ENCODE measurements at regions not wholly inside any gene's neighbourhood (a gene's known extent, or its start where the extent isn't known, plus 50 kb on each side); places are given as distances from the start of the nearest gene placed in this dataset.

DNA sequence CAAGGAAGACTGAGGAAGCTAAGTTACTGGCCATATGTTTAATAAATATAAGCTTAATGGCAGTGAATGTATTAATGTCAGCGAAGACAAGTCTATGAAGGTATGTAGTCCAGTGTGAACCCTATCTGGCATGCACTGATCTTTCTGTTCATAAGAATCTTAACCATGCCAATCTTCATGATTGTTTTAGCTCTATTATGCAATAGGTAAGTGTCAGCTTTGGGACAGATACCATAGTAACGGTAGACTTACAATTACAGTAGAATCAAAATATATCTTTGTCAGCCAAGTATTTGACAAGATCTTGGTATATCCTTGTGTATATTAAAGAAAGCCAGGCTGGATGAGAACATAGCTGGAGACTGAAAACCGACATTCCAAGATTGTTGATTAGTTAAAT is 428.5 kb downstream of the SPRY2 start:
- no peak for DNase-seq (ENCODE audit: low spot score)
- WGBS: 65% methylated on average over 3 of the region's 3 CpGs
- no peaks in the 10 kb centered on the region for H3K9me3 ChIP-seq
- no peak overlapping the region for H3K4me3 ChIP-seq
- no peak overlapping the region for H3K27ac ChIP-seq
- H3K36me3 ChIP-seq: no peaks in the 10 kb centered on the region
- TF ChIP-seq POLR2A (IDR thresholded peaks at IDR 0.05): no peak
- intact Hi-C loops (cut with DNase I): no loop called here
- H3K4me1 ChIP-seq (replicated peaks): no peaks in the 10 kb centered on the region
- no peaks in the 10 kb centered on the region for H3K27me3 ChIP-seq (replicated peaks; ENCODE audit: insufficient read depth)

DNA sequence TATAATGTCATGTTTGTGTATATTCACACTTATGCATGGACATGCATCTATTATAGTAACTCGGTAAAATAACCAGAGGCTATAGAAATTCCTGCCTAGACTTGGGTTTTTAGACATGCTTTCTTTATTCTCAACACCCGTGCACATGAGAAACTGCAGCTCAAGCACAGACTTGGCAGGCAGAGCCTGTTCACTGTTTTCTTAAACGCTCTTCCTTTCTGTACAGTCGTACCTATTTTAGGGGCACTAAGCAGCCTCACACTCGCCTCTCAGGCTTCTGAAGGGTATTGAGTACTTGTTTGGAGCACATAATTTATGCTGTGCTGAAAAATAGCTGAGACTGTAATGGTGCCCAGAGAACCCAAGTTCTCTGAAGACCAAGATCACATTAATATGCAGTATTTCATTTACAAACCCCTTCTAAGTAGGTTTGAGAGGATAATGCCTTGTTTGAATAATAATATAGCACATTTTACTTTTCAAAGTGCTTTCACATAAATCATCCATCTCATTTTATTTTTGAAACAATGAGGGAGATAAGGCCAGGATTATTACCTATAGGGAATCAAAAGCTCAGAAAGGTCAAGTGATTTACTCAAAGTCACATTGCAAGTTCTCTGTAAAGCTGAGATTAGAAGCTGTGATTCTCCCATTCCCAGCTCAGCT is 429.9 kb downstream of the SPRY2 start:
- no peaks in the 10 kb centered on the region for H3K9me3 ChIP-seq
- DNase-seq (ENCODE audit: low spot score): no peak
- TF ChIP-seq POLR2A (IDR thresholded peaks at IDR 0.05) (no peak), POLR2AphosphoS5 (IDR thresholded peaks at IDR 0.05) (no peak)
- TF ChIP-seq, protein P1, sequence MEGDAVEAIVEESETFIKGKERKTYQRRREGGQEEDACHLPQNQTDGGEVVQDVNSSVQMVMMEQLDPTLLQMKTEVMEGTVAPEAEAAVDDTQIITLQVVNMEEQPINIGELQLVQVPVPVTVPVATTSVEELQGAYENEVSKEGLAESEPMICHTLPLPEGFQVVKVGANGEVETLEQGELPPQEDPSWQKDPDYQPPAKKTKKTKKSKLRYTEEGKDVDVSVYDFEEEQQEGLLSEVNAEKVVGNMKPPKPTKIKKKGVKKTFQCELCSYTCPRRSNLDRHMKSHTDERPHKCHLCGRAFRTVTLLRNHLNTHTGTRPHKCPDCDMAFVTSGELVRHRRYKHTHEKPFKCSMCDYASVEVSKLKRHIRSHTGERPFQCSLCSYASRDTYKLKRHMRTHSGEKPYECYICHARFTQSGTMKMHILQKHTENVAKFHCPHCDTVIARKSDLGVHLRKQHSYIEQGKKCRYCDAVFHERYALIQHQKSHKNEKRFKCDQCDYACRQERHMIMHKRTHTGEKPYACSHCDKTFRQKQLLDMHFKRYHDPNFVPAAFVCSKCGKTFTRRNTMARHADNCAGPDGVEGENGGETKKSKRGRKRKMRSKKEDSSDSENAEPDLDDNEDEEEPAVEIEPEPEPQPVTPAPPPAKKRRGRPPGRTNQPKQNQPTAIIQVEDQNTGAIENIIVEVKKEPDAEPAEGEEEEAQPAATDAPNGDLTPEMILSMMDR (IDR thresholded peaks at IDR 0.05): no peak
- intact Hi-C loops (cut with DNase I): no loop called here
- H3K4me1 ChIP-seq (replicated peaks): no peaks in the 10 kb centered on the region
- no peaks in the 10 kb centered on the region for H3K36me3 ChIP-seq
- H3K4me3 ChIP-seq: no peak overlapping the region
- H3K27me3 ChIP-seq (replicated peaks; ENCODE audit: insufficient read depth): no peaks in the 10 kb centered on the region
- 54% methylated on average over 5 of the region's 5 CpGs for WGBS
- no peak overlapping the region for H3K27ac ChIP-seq

DNA sequence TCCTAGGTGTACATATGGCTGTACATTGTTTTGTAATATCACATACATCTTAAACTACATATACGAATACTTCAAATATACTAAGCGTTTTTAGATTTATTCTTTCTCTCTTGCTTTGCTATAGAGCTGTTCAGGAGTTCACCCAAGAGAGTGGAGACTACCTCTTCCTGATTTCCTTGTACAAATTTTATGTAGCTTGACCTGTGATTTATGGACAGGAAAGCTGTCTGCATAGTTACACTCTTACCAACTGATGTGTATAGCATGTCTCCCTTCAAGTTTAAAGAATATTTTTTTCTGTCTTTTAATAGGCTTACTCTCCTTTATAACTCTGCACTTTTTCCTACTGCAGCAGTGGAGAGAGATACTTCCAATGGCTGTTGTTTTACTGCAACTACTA is 428.7 kb downstream of the NDFIP2 start:
- intact Hi-C loops (cut with DNase I): no loop called here
- Histone ChIP-seq H3K9me3 (no peaks in the 10 kb centered on the region), H3K36me3 (no peaks in the 10 kb centered on the region), H3K27ac (no peak overlapping the region), H3K4me3 (no peak overlapping the region), H3K4me1 (replicated peaks) (no peaks in the 10 kb centered on the region), H3K27me3 (replicated peaks; ENCODE audit: insufficient read depth) (no peaks in the 10 kb centered on the region)
- 93% methylated on average over 2 of the region's 2 CpGs for WGBS
- DNase-seq (ENCODE audit: low spot score): no peak
- TF ChIP-seq POLR2AphosphoS5 (IDR thresholded peaks at IDR 0.05) (no peak), POLR2A (IDR thresholded peaks at IDR 0.05) (no peak)
- TF ChIP-seq, protein P1 (IDR thresholded peaks at IDR 0.05): no peak

DNA sequence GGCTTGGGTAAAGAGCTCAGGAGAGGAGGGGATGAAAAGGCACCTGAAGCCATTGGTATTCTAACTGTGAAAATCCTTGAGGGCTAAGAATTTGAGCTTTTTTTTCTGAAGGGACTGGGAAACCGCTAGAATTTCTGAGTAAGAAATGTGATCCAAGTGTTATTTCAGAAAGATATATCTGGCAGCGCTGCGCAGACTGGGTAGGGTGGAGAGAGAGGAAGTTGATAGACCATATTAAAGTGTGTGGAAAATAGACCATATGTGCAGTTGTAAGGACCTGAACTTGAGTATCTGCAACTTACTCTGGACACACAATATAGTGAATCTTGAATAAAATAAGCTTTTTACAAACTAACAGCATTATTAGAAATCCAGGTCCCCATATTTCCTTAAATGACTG is 427.4 kb downstream of the NDFIP2 start:
- TF ChIP-seq POLR2AphosphoS5 (IDR thresholded peaks at IDR 0.05) (no peak), POLR2A (IDR thresholded peaks at IDR 0.05) (no peak)
- TF ChIP-seq, protein P1 (IDR thresholded peaks at IDR 0.05): no peak
- H3K4me1 ChIP-seq (replicated peaks): no peaks in the 10 kb centered on the region
- DNase-seq (ENCODE audit: low spot score): no peak
- intact Hi-C loops (cut with DNase I): no loop called here
- no peak overlapping the region for H3K4me3 ChIP-seq
- no peak overlapping the region for H3K27ac ChIP-seq
- no peaks in the 10 kb centered on the region for H3K27me3 ChIP-seq (replicated peaks; ENCODE audit: insufficient read depth)
- H3K9me3 ChIP-seq: no peaks in the 10 kb centered on the region
- WGBS: 74% methylated on average over 3 of the region's 3 CpGs
- no peaks in the 10 kb centered on the region for H3K36me3 ChIP-seq

DNA sequence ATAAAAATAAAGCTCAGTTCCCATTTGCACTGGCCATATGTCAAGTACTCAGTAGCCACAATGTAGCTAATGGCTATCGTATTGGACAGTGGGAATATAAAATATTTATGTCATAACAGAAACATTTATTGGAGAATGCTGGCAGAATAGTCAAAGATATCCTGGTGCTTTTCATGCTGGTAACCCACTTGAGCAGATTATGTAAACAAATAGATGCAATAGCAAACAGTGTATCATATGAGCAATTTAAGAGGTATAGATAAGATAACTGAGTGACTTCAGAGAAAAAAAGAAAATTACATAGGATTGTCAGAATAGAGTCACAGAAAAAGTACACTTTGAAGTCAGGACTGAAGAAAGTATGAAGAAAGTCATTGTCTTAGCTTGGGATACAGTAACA is 426.6 kb downstream of the NDFIP2 start:
- no peaks in the 10 kb centered on the region for H3K36me3 ChIP-seq
- no peak overlapping the region for H3K4me3 ChIP-seq
- H3K9me3 ChIP-seq: no peaks in the 10 kb centered on the region
- DNase-seq (ENCODE audit: low spot score): no peak
- TF ChIP-seq, protein P1 (IDR thresholded peaks at IDR 0.05): no peak
- TF ChIP-seq POLR2A (IDR thresholded peaks at IDR 0.05): no peak
- TF ChIP-seq POLR2AphosphoS5 (IDR thresholded peaks at IDR 0.05): no peak
- no peaks in the 10 kb centered on the region for H3K4me1 ChIP-seq (replicated peaks)
- intact Hi-C loops (cut with DNase I): no loop called here
- H3K27me3 ChIP-seq (replicated peaks; ENCODE audit: insufficient read depth): no peaks in the 10 kb centered on the region
- no peak overlapping the region for H3K27ac ChIP-seq
- 94% methylated on average over 1 of the region's 1 CpG for WGBS

All from prostate gland (tissue), 2 donors.